ENCODE measurements at regions not wholly inside any gene's neighbourhood (a gene's known extent, or its start where the extent isn't known, plus 50 kb on each side); places are given as distances from the start of the nearest gene placed in this dataset.

GRCh38 chr21:43334214-43334958 lies 92.5 kb downstream of the SIK1 start:
- DNase-seq (ENCODE audit: extremely low spot score, insufficient read length, low read depth) (no peak), FAIRE-seq (no peak)

GRCh38 chr21:43333298-43334062 lies 93.5 kb downstream of the SIK1 start:
- no peak for FAIRE-seq
- no peak for DNase-seq (ENCODE audit: extremely low spot score, insufficient read length, low read depth)

- DNase-seq (ENCODE audit: extremely low spot score, insufficient read length, low read depth): no peak
- FAIRE-seq: no peak
These were observed 94.1 kb downstream of the SIK1 start for GRCh38 chr21:43332861-43333297.

- no peak for DNase-seq (ENCODE audit: extremely low spot score, insufficient read length, low read depth)
- FAIRE-seq: no peak
These were observed 94.7 kb downstream of the SIK1 start for GRCh38 chr21:43331962-43332828.

GRCh38 chr21:43331111-43331961 lies 95.6 kb downstream of the SIK1 start:
- FAIRE-seq: no peak
- no peak for DNase-seq (ENCODE audit: extremely low spot score, insufficient read length, low read depth)

GRCh38 chr21:43330306-43330881 lies 96.5 kb downstream of the SIK1 start:
- FAIRE-seq (no peak), DNase-seq (ENCODE audit: extremely low spot score, insufficient read length, low read depth) (no peak)

GRCh38 chr21:43329711-43330269 lies 97.1 kb downstream of the SIK1 start:
- FAIRE-seq: no peak
- DNase-seq (ENCODE audit: extremely low spot score, insufficient read length, low read depth): no peak

GRCh38 chr21:43328958-43329691 lies 97.8 kb downstream of the SIK1 start:
- FAIRE-seq (no peak), DNase-seq (ENCODE audit: extremely low spot score, insufficient read length, low read depth) (no peak)

GRCh38 chr21:43328185-43328957 lies 98.6 kb downstream of the SIK1 start:
- DNase-seq (ENCODE audit: extremely low spot score, insufficient read length, low read depth): no peak
- no peak for FAIRE-seq

- no peak for DNase-seq (ENCODE audit: extremely low spot score, insufficient read length, low read depth)
- FAIRE-seq: no peak
These were observed 100.8 kb downstream of the SIK1 start for GRCh38 chr21:43325968-43326715.

GRCh38 chr21:43325036-43325435 lies 101.9 kb downstream of the SIK1 start:
- FAIRE-seq: no peak
- no peak for DNase-seq (ENCODE audit: extremely low spot score, insufficient read length, low read depth)

GRCh38 chr21:43324596-43324995 lies 102.3 kb downstream of the SIK1 start:
- FAIRE-seq (no peak), DNase-seq (ENCODE audit: extremely low spot score, insufficient read length, low read depth) (no peak)

GRCh38 chr21:43323244-43324005 lies 103.5 kb downstream of the SIK1 start:
- no peak for DNase-seq (ENCODE audit: extremely low spot score, insufficient read length, low read depth)
- no peak for FAIRE-seq

- no peak for DNase-seq (ENCODE audit: extremely low spot score, insufficient read length, low read depth)
These were observed 104.1 kb downstream of the SIK1 start for GRCh38 chr21:43322805-43323204.

GRCh38 chr21:43322311-43322710 lies 104.6 kb downstream of the SIK1 start:
- FAIRE-seq (no peak), DNase-seq (ENCODE audit: extremely low spot score, insufficient read length, low read depth) (no peak)

More at GRCh38 chr21:43322805-43323204, 104.1 kb downstream of the SIK1 start:
- no peak for FAIRE-seq

- FAIRE-seq (no peak), DNase-seq (ENCODE audit: extremely low spot score, insufficient read length, low read depth) (no peak)
These were observed 105.3 kb downstream of the SIK1 start for GRCh38 chr21:43321611-43322010.
